Trophoblast cell (in vitro differentiated cells and primary cell): ENCODE measurements at regions not wholly inside any gene's neighbourhood (a gene's known extent, or its start where the extent isn't known, plus 50 kb on each side); places are given as distances from the start of the nearest gene placed in this dataset.
A peak's percentile ranks its signal among the peaks of the same experiment; 100 is the strongest.

Experiments used
- DNase-seq, 2 donors: peaks; one replicate each; pipeline ENCODE4 v3.0.0-alpha.2; 2016
- H2AFZ ChIP-seq: 2 replicates; pipeline ENCODE4 v1.6.1; 2013; ENCODE audit warnings: low read length, moderate library complexity, mild to moderate bottlenecking; ENCODE audit not compliant: insufficient read depth, poor library complexity
- H2AK5ac ChIP-seq: 2 replicates; pipeline ENCODE4 v1.6.1; 2013; ENCODE audit warnings: mild to moderate bottlenecking, low read length
- H2BK120ac ChIP-seq: 2 replicates; pipeline ENCODE4 v1.6.1; 2013; ENCODE audit warnings: low read length, mild to moderate bottlenecking, moderate library complexity; ENCODE audit not compliant: insufficient read depth, poor library complexity
- H2BK12ac ChIP-seq: 2 replicates; pipeline ENCODE4 v1.6.1; 2013; ENCODE audit warnings: mild to moderate bottlenecking, low read length, moderate library complexity
- H2BK5ac ChIP-seq: 2 replicates; pipeline ENCODE4 v1.6.1; 2013; ENCODE audit warnings: low read length, low read depth, moderate library complexity, mild to moderate bottlenecking; ENCODE audit not compliant: poor library complexity
- H3K14ac ChIP-seq: 2 replicates; pipeline ENCODE4 v1.6.1; 2013; ENCODE audit warnings: mild to moderate bottlenecking, low read length
- H3K18ac ChIP-seq: 2 replicates; pipeline ENCODE4 v1.6.1; 2013; ENCODE audit warnings: mild to moderate bottlenecking, low read length
- H3K23ac ChIP-seq: 2 replicates; pipeline ENCODE4 v1.6.1; 2013; ENCODE audit warnings: low read length
- H3K27ac ChIP-seq: 2 replicates; pipeline ENCODE4 v1.5.1; 2013; ENCODE audit warnings: low read depth, mild to moderate bottlenecking, inconsistent platforms, low read length, moderate library complexity
- H3K27me3 ChIP-seq: 2 replicates; pipeline ENCODE4 v1.6.1; 2013; ENCODE audit warnings: inconsistent platforms, mild to moderate bottlenecking, low read length, moderate library complexity; ENCODE audit not compliant: insufficient read depth
- H3K36me3 ChIP-seq, 2 experiments: 1 replicate in 1 of 2; 2 replicates in 1 of 2; pipeline ENCODE4 v1.6.1; 2013; ENCODE audit warnings: low read length in 2 of 2, mild to moderate bottlenecking in 2 of 2, moderate library complexity in 1 of 2; ENCODE audit not compliant: insufficient read depth in 2 of 2, control insufficient read depth in 1 of 2
- H3K4ac ChIP-seq: 2 replicates; pipeline ENCODE4 v1.6.1; 2013; ENCODE audit warnings: low read depth, mild to moderate bottlenecking, low read length, moderate library complexity
- H3K4me1 ChIP-seq, 2 experiments: 1 replicate in 1 of 2; 2 replicates in 1 of 2; pipeline ENCODE4 v1.6.1; 2013; ENCODE audit warnings: low read length in 2 of 2, mild to moderate bottlenecking in 2 of 2, moderate library complexity in 1 of 2; ENCODE audit not compliant: insufficient read depth in 2 of 2, control insufficient read depth in 1 of 2
- H3K4me2 ChIP-seq: 2 replicates; pipeline ENCODE4 v1.6.1; 2013; ENCODE audit warnings: inconsistent platforms, mild to moderate bottlenecking, low read length, moderate library complexity
- H3K4me3 ChIP-seq: 2 replicates; pipeline ENCODE4 v1.5.1; 2013; ENCODE audit warnings: mild to moderate bottlenecking, low read depth, low read length, inconsistent platforms
- H3K79me1 ChIP-seq: one replicate; pipeline ENCODE4 v1.6.1; 2013; ENCODE audit warnings: low read length
- H3K79me2 ChIP-seq: 2 replicates; pipeline ENCODE4 v1.6.1; 2013; ENCODE audit warnings: low read length, mild to moderate bottlenecking; ENCODE audit not compliant: control insufficient read depth, insufficient read depth, poor library complexity
- H3K9ac ChIP-seq: 2 replicates; pipeline ENCODE4 v1.6.1; 2013; ENCODE audit warnings: mild to moderate bottlenecking, low read length
- H3K9me3 ChIP-seq: 2 replicates; pipeline ENCODE4 v1.6.1; 2013; ENCODE audit warnings: low read depth, mild to moderate bottlenecking, control low read depth, inconsistent platforms, low read length; ENCODE audit not compliant: insufficient read depth
- H4K12ac ChIP-seq: 2 replicates; pipeline ENCODE4 v1.6.1; 2013; ENCODE audit warnings: low read depth, mild to moderate bottlenecking, low read length, moderate library complexity
- H4K8ac ChIP-seq: 2 replicates; pipeline ENCODE4 v1.6.1; 2013; ENCODE audit warnings: low read depth, mild to moderate bottlenecking, low read length, moderate library complexity
- H4K91ac ChIP-seq: one replicate; pipeline ENCODE4 v1.6.1; 2013; ENCODE audit warnings: low read depth, mild to moderate bottlenecking, low read length, moderate library complexity
- WGBS: extraction: QIAGEN DNeasy Blood & Tissue Kit; methylation state at CpG from one replicate; pipeline ENCODE4 v1.1.7; 2013; ENCODE audit warnings: missing lambda C conversion rate; ENCODE audit not compliant: insufficient read length, insufficient coverage; ENCODE audit errors: extremely low coverage; 5-methylcytosine and 5-hydroxymethylcytosine counted together

DNA sequence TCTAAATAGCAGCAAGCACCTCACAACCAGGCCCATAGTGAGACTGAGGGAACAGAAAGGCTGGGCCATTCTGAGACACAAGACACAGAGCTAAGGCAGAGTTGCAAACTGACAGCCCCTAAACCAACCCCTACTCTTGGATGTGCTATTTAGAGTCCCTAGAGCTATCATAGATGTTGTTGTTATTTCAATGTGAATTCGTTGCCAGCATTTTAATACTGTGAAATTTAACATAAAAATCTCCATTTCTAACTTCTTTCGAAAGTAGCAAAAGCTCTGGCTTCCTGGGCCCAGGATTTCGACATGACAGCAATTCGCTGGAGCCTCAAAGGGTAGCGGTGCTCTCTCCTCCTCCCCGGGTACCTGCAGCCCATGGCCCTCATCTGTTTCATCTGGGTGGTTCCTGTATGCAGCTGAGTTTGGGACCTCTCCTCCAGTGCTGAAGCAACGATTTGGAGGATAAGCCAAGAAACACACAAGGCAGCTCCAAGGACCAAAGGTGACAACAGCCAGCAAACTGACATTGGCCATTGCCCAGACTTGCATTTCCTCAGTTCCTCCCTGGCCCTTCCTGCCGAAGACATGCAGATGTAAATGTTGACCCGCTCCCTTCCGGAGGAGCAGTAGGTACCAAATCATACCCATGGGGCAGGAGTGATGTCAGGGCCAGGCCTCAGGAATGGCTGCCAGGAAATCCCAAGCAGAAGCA, 254.4 kb upstream of the NCKAP5 start:
- Histone ChIP-seq H2AFZ (no peak overlapping the region), H3K4me3 (no peak overlapping the region), H3K4me1 (peaks cover 3% of the 10 kb centered on the region in 2 experiments), H3K4me2 (no peak overlapping the region), H2BK5ac (no peak overlapping the region), H3K36me3 (no peaks in the 10 kb centered on the region), H3K18ac (no peak overlapping the region), H3K79me1 (no peaks in the 10 kb centered on the region), H4K91ac (no peak overlapping the region), H2BK120ac (no peak overlapping the region), H3K4ac (no peak overlapping the region), H4K12ac (no peak overlapping the region), H3K9me3 (no peaks in the 10 kb centered on the region), H4K8ac (no peak overlapping the region), H3K9ac (no peak overlapping the region), H2BK12ac (no peak overlapping the region), H3K27me3 (no peaks in the 10 kb centered on the region), H3K14ac (no peak overlapping the region), H3K27ac (no peak overlapping the region), H3K79me2 (no peaks in the 10 kb centered on the region), H2AK5ac (no peak overlapping the region), H3K23ac (no peak overlapping the region)
- peak in 1 of 2 donors; percentile 1 for DNase-seq
- WGBS: no CpG with 5 or more reads among the region's 10 CpGs

DNA sequence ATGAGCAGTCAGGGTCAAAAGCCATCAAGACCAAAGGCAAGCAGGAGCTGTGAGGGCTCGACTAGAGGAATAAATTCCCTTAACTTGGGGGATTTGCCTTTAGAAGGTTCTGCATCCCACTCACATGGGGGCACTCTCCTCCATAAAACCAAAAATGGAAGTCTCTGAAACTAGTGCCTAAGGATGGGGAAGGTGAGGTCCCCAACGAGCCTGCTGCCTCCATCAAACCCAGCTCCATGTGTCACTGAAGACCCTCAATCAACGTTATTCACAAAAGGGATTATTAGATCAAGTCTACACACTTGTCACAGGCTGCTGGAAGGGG, 254.9 kb upstream of the NCKAP5 start:
- no peak overlapping the region for H4K12ac ChIP-seq

DNA sequence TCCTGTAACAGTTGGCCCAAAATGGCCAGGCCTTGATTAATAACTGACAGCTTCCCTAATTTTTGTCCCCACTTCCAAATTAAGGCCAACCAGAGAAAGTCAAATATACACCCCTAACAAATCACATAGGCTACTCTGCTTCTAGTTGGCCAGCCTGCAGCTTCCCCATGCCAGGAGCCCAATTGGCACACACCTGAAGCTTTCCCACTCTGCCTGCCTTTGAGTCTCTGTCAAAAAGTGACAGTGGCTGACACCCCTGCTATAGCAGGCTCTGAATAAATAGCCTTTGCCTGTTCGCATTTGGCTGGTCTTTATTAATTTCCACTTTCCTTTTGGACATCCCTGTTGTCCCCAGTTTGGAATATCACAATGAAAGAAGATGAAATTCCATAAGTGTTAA, 256.6 kb upstream of the NCKAP5 start:
- Histone ChIP-seq H3K14ac (no peak overlapping the region), H4K8ac (no peak overlapping the region), H2AK5ac (no peak overlapping the region), H3K79me2 (no peaks in the 10 kb centered on the region), H2AFZ (no peak overlapping the region), H2BK12ac (no peak overlapping the region), H3K4me1 (no peaks in the 10 kb centered on the region), H3K9me3 (no peaks in the 10 kb centered on the region), H3K18ac (no peak overlapping the region), H3K23ac (no peak overlapping the region), H3K36me3 (no peaks in the 10 kb centered on the region), H3K27ac (no peak overlapping the region), H3K9ac (no peak overlapping the region), H4K12ac (no peak overlapping the region), H3K79me1 (no peaks in the 10 kb centered on the region), H4K91ac (no peak overlapping the region), H2BK120ac (no peak overlapping the region), H3K4me2 (no peak overlapping the region), H3K27me3 (no peaks in the 10 kb centered on the region), H3K4me3 (no peak overlapping the region), H3K4ac (no peak overlapping the region), H2BK5ac (no peak overlapping the region)
- no CpG with 5 or more reads among the region's 1 CpG for WGBS
- DNase-seq: no peak

More for the DNA sequence above, 254.9 kb upstream of the NCKAP5 start:
- Histone ChIP-seq H3K4me3 (no peak overlapping the region), H4K91ac (no peak overlapping the region), H4K8ac (no peak overlapping the region), H2BK5ac (no peak overlapping the region), H3K27me3 (no peaks in the 10 kb centered on the region), H3K9me3 (no peaks in the 10 kb centered on the region), H2BK120ac (no peak overlapping the region), H2BK12ac (no peak overlapping the region), H3K4me2 (no peak overlapping the region), H3K79me2 (no peaks in the 10 kb centered on the region), H3K18ac (no peak overlapping the region), H3K4ac (no peak overlapping the region), H2AFZ (no peak overlapping the region), H3K23ac (no peak overlapping the region), H3K4me1 (peaks cover 2% of the 10 kb centered on the region in 2 experiments), H3K14ac (no peak overlapping the region), H3K36me3 (no peaks in the 10 kb centered on the region), H3K27ac (no peak overlapping the region), H2AK5ac (no peak overlapping the region), H3K79me1 (no peaks in the 10 kb centered on the region), H3K9ac (no peak overlapping the region)
- no peak for DNase-seq
- no CpG with 5 or more reads among the region's 3 CpGs for WGBS

DNA sequence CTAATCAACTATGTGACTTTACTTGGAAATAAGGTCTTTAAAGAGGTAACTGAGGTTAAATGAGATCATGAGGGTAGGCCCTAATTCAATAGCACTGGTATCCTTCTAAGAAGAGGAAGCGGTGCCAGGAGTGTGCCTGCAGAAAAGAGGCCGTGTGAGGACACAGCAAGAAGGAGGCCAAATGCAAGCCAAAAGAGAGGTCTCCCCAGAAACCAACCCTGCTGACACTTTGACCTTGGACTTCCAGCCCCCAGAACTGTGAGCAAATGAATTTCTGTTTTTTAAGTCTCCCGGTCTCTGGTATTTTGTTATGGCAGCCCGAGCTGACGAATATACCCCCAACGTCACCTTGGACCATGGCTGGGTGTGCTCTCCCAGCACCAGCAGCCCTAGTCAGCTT, 257.5 kb upstream of the NCKAP5 start:
- Histone ChIP-seq H3K9ac (no peak overlapping the region), H3K4me3 (no peak overlapping the region), H3K14ac (no peak overlapping the region), H2BK120ac (no peak overlapping the region), H3K27ac (no peak overlapping the region), H4K91ac (no peak overlapping the region), H3K4ac (no peak overlapping the region), H4K12ac (no peak overlapping the region), H3K23ac (no peak overlapping the region), H2BK5ac (no peak overlapping the region), H3K79me1 (no peaks in the 10 kb centered on the region), H3K4me1 (no peaks in the 10 kb centered on the region), H2BK12ac (no peak overlapping the region), H3K79me2 (no peaks in the 10 kb centered on the region), H2AK5ac (no peak overlapping the region), H4K8ac (no peak overlapping the region), H3K4me2 (no peak overlapping the region), H3K27me3 (no peaks in the 10 kb centered on the region), H3K36me3 (no peaks in the 10 kb centered on the region), H2AFZ (no peak overlapping the region), H3K18ac (no peak overlapping the region), H3K9me3 (no peaks in the 10 kb centered on the region)
- DNase-seq: no peak
- WGBS: no CpG with 5 or more reads among the region's 6 CpGs
